Keratinocyte (primary cell): ENCODE measurements at regions not wholly inside any gene's neighbourhood (a gene's known extent, or its start where the extent isn't known, plus 50 kb on each side); places are given as distances from the start of the nearest gene placed in this dataset.

ENCODE experiments used
- DNase-seq: peaks from one replicate; pipeline ENCODE4 v3.0.0-alpha.2; 2011; ENCODE audit warnings: low read depth, missing footprints, low spot score
- FAIRE-seq: peaks from 2 replicates; lab custom pipeline; 2011; peaks lifted over from hg19 to GRCh38; lab: Jason Lieb, UNC
- H2AFZ ChIP-seq: 2 replicates; pipeline ENCODE4 v1.6.0; 2012; ENCODE audit warnings: low read length, control low read depth, inconsistent platforms; ENCODE audit not compliant: control insufficient read depth
- H3K27ac ChIP-seq: 2 replicates; pipeline ENCODE4 v1.5.1; 2011; ENCODE audit warnings: low read length; ENCODE audit not compliant: control insufficient read depth, insufficient read depth
- H3K27me3 ChIP-seq: 3 replicates; pipeline ENCODE4 v1.6.0; 2011; ENCODE audit warnings: low read length; ENCODE audit not compliant: control insufficient read depth, insufficient read depth; ENCODE audit errors: extremely low read depth
- H3K36me3 ChIP-seq, 2 experiments: 2 replicates in 1 of 2; 3 replicates in 1 of 2; pipeline ENCODE4 v1.5.1; 2011; ENCODE audit warnings: low read length in 2 of 2, mild to moderate bottlenecking in 1 of 2; ENCODE audit not compliant: control insufficient read depth in 2 of 2, insufficient read depth in 2 of 2; ENCODE audit errors: extremely low read depth in 1 of 2
- H3K4me1 ChIP-seq: 3 replicates; pipeline ENCODE4 v1.5.1; 2011; ENCODE audit warnings: low read length; ENCODE audit not compliant: control insufficient read depth, insufficient read depth; ENCODE audit errors: extremely low read depth
- H3K4me2 ChIP-seq: 3 replicates; pipeline ENCODE4 v1.6.0; 2011; ENCODE audit warnings: low read depth, low read length; ENCODE audit not compliant: control insufficient read depth, insufficient read depth; ENCODE audit errors: extremely low read depth
- H3K4me3 ChIP-seq, 3 experiments: fragments of 200-600 bp in 1 of 3; sonication (generic) in 1 of 3; 2 replicates in 2 of 3; 3 replicates in 1 of 3; pipeline ENCODE4 v1.5.1; 2011 to 2016; ENCODE audit warnings: low read length in 3 of 3, mild to moderate bottlenecking in 3 of 3, control low read depth in 2 of 3, inconsistent platforms in 1 of 3, low read depth in 1 of 3, mixed read lengths in 1 of 3, mixed run types in 1 of 3, moderate library complexity in 1 of 3; ENCODE audit not compliant: control insufficient read depth in 2 of 3, insufficient read depth in 2 of 3; ENCODE audit errors: extremely low read depth in 1 of 3
- H3K79me2 ChIP-seq: 2 replicates; pipeline ENCODE4 v1.6.0; 2012; ENCODE audit warnings: low read length; ENCODE audit not compliant: control insufficient read depth, insufficient read depth
- H3K9ac ChIP-seq: 3 replicates; pipeline ENCODE4 v1.6.0; 2011; ENCODE audit warnings: low read length; ENCODE audit not compliant: control insufficient read depth, insufficient read depth; ENCODE audit errors: extremely low read depth
- H3K9me1 ChIP-seq: 3 replicates; pipeline ENCODE4 v1.6.0; 2011; ENCODE audit warnings: low read length; ENCODE audit not compliant: control insufficient read depth, insufficient read depth; ENCODE audit errors: extremely low read depth
- H3K9me3 ChIP-seq: 2 replicates; pipeline ENCODE4 v1.5.1; 2012; ENCODE audit warnings: low read depth, low read length; ENCODE audit not compliant: control insufficient read depth
- H4K20me1 ChIP-seq: 3 replicates; pipeline ENCODE4 v1.6.0; 2011; ENCODE audit warnings: low read length; ENCODE audit not compliant: control insufficient read depth, insufficient read depth; ENCODE audit errors: extremely low read depth
- EZH2 ChIP-seq: IDR thresholded peaks from one replicate; pipeline ENCODE4 v1.6.1; 2012; ENCODE audit warnings: inconsistent platforms, mild to moderate bottlenecking, low read length, moderate library complexity
- dilution Hi-C: fragments of 300-500 bp; cut with MboI; formaldehyde crosslinking; loops from one replicate; pipeline ENCODE4 v1.7.0; 2020; ENCODE audit warnings: low sequenced_read_pairs; ENCODE audit not compliant: extremely low pct_ligation_motif_present
- TF ChIP-seq, protein P1 (sequence below), 3 experiments: IDR thresholded peaks in 1 of 3; conservative IDR thresholded peaks in 1 of 3; optimal IDR thresholded peaks in 1 of 3; 2 replicates in 2 of 3; 3 replicates in 1 of 3; pipeline versions ENCODE3 to v1.5.1; 2011; ENCODE audit warnings: low read length in 3 of 3, mild to moderate bottlenecking in 3 of 3, moderate library complexity in 2 of 3, control low read depth in 1 of 3, inconsistent platforms in 1 of 3; ENCODE audit not compliant: insufficient read depth in 2 of 3; ENCODE audit errors: extremely low read depth in 1 of 3

DNA sequence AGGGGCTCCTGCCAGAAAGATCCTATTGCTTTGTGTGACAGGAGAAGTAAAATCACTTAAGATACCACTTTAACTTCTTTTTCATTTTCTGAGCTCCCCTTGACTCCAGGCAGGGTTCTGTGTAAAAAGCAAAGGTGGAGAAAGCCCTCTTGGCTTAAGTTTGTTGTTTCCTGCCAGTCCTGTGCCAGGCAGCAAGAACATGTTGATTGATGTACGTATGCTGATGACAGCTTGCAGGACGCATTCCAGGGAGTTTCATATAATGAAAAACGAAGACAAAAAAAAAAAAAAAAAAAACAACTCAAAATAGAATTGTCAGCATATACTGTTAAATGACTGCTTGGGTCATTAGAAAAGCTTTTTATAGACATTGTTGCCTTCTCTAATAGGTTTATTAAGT, 251.7 kb downstream of the PSAT1 start:
- Histone ChIP-seq H4K20me1 (no peaks in the 10 kb centered on the region), H3K4me3 (no peak overlapping the region), H3K36me3 (no peaks in the 10 kb centered on the region), H2AFZ (no peak overlapping the region), H3K4me2 (no peak overlapping the region), H3K4me1 (no peaks in the 10 kb centered on the region), H3K9me3 (no peaks in the 10 kb centered on the region), H3K9me1 (no peaks in the 10 kb centered on the region), H3K27me3 (no peaks in the 10 kb centered on the region), H3K9ac (no peak overlapping the region), H3K79me2 (no peaks in the 10 kb centered on the region), H3K27ac (no peak overlapping the region)
- no peak for FAIRE-seq
- DNase-seq: no peak
- TF ChIP-seq, protein P1, sequence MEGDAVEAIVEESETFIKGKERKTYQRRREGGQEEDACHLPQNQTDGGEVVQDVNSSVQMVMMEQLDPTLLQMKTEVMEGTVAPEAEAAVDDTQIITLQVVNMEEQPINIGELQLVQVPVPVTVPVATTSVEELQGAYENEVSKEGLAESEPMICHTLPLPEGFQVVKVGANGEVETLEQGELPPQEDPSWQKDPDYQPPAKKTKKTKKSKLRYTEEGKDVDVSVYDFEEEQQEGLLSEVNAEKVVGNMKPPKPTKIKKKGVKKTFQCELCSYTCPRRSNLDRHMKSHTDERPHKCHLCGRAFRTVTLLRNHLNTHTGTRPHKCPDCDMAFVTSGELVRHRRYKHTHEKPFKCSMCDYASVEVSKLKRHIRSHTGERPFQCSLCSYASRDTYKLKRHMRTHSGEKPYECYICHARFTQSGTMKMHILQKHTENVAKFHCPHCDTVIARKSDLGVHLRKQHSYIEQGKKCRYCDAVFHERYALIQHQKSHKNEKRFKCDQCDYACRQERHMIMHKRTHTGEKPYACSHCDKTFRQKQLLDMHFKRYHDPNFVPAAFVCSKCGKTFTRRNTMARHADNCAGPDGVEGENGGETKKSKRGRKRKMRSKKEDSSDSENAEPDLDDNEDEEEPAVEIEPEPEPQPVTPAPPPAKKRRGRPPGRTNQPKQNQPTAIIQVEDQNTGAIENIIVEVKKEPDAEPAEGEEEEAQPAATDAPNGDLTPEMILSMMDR (optimal IDR thresholded peaks at IDR 0.05 in 1 of 3, IDR thresholded peaks at IDR 0.05 in 1 of 3, conservative IDR thresholded peaks at IDR 0.05 in 1 of 3; ENCODE audit: extremely low read depth in 1 of 3, insufficient read depth in 2 of 3, low read length in 3 of 3): no peak
- no peak for TF ChIP-seq EZH2
- dilution Hi-C loops: no loop called here

DNA sequence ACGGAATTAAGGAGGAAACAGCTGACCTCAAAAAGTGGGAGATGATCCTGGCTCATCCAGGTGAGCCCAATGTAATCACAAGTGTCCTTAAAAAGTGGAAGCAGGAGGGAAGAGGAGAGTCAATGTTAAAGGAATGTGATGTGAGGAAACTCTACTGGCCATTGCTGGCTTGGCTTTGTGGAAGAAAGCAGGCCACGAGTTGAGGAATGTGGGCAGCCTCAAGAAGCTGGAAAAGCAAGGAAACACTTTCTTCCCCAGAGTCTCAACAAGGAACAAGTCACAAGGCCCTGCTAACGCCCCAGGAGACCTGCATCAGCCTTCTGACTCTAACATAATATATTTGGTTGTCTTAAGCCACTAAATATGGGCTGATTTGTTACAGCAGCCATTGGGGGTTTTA, 252.8 kb downstream of the PSAT1 start:
- Histone ChIP-seq H3K9me1 (no peaks in the 10 kb centered on the region), H3K4me3 (no peak overlapping the region), H3K79me2 (no peaks in the 10 kb centered on the region), H3K27me3 (no peaks in the 10 kb centered on the region), H3K4me1 (no peaks in the 10 kb centered on the region), H3K36me3 (no peaks in the 10 kb centered on the region), H4K20me1 (no peaks in the 10 kb centered on the region), H3K9ac (no peak overlapping the region), H3K4me2 (no peak overlapping the region), H2AFZ (no peak overlapping the region), H3K9me3 (no peaks in the 10 kb centered on the region), H3K27ac (no peak overlapping the region)
- no peak for FAIRE-seq
- dilution Hi-C loops: no loop called here
- TF ChIP-seq EZH2: no peak
- TF ChIP-seq, protein P1 (optimal IDR thresholded peaks at IDR 0.05 in 1 of 3, IDR thresholded peaks at IDR 0.05 in 1 of 3, conservative IDR thresholded peaks at IDR 0.05 in 1 of 3; ENCODE audit: extremely low read depth in 1 of 3, insufficient read depth in 2 of 3, low read length in 3 of 3): no peak
- DNase-seq: no peak
